HG03108 (cell line): ENCODE measurements at regions not wholly inside any gene's neighbourhood (a gene's known extent, or its start where the extent isn't known, plus 50 kb on each side); places are given as distances from the start of the nearest gene placed in this dataset.

Source experiments
- ATAC-seq: cut with Tn5 transposase; IDR thresholded peaks from one replicate; pipeline ENCODE4 v1.9.1; 2021; ENCODE audit warnings: moderate library complexity; ENCODE audit not compliant: unreplicated experiment

DNA sequence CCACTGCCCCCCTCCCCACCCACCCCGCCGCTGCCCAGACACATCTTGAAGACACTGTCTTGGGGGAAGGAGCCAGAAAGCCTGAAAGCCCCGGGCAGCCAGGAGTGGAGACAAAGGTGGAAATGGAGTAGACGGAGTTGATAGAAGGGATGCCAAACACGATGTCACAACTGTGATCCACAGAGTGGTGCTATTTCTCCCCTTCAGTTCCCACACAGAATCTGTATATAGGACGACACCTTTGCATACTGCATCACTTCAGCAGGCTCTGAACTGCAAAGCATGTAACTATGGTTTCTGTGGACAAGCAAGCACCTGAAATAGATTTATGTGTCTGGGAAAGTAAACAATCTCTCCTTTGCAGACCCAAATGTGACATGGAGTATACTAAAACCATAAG is 56.4 kb upstream of the F13A1 start:
- ATAC-seq = no peak

GRCh38 chr6:6377621-6378020 is 57.2 kb upstream of the F13A1 start:
- ATAC-seq = no peak

DNA sequence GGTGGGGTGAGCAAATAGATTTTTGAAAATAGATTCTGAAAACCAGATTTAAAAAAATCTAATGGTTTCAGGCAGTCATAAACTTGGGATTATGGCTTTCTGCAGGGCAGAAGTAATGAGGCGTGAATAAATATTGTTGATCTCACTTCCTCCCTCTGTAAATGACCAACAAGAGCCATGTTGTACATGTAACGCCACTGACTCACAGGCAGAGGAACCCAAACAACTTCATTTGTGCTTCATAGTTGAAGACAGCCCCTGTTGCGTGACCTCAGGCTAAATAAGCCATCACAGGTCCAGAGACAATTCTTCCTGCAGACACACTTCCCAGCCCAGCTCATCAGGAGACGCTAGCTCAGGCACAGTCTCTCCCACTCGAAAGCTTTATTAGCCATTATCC is 59.1 kb upstream of the F13A1 start:
- ATAC-seq = no peak

GRCh38 chr6:6384520-6384919 is 64.1 kb upstream of the F13A1 start:
- ATAC-seq = no peak

DNA sequence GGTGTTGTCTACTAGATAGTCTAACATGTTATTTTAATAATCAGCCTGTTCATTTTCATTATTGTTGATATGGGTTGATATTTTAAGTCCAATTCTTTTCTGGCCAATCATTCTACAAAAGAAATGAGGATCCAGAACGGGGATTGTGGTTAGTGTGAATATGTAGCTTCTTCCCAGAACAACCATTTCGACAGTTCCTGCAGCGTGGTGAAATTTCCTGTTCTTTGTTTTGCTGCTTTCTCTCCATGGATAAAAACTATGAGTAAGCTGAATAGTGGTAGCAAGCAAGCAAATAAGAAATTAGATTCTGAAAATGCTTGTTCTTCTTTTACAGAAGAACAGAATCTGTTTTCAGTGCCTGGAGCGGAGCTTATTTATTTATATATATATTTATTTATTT is 65.5 kb upstream of the F13A1 start:
- ATAC-seq = no peak

DNA sequence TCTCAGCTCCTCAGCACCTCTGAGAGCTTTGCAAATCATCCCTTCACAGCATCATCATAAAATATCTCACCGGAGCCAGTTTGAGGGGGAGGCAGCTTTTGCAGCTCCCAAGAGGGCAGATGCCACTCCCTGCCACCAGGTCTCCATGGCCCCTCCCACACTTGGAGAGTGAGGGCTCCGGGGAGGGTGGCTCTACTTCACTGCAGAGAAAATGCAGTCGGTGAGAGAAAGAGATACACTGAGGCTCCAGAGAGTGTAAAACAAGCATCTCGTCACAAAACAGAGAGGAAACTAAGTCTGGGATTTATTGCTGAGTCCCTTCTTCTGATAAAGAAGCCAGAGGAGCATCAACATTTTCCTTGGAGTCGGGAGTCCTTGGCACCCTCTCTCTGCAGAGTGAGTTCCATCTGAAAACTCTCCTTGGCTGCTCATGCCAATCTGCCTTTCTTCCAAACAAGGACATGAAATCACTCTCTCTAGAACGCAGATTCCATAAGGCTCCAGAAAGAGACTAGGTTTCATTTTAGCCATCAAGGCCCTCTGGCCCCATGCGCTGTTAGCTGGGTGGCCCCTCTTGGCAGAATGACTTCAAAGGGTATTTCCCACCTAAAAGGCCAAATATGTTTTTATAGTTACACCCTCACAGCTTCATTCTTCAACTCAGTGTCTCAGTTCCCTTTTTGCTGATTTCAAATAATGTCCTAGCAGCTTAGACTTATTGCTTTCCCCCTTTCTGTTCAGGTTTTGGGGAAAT is 70.6 kb upstream of the F13A1 start:
- peak; percentile 52 for ATAC-seq

DNA sequence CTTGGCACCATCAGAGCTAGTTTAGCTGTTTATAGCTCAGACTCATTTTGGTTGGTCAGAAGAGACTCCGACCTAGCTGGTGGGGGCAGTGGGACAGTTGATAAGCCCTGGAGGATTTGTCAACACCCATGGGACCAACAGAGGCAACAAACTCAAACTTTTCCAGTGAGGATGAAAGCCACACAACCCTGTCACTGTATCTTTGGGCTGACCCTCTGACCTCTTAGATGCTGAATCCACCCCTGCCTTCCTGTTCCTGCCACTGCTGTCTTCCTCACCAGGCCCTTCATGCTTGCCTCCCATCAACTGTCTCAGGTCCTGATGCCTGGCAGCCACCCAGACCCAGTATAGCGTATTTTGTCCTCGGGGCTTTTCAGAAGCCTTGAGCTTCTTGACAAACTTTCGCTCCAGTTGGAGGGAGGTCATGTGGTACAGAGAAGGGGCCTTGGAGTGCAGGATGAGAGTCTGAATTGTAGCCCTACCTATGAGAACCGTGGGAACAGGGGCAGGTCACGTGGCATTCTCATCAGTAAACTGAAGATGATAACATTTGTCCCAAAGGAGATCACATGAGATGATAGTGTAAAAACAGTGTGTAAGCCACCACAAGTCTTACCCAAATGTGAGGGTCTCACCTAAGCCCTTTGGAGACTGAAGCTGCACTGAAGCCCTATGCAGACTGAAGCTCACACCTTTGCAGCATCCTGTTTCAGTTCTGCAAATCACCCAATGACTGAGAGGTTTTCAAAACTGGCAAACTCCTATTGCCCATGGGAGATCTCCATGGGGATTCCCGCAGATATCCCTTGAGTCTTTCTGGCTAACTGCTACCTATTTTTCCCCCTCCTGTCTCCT is 72.0 kb upstream of the F13A1 start:
- ATAC-seq = peak; percentile 55

DNA sequence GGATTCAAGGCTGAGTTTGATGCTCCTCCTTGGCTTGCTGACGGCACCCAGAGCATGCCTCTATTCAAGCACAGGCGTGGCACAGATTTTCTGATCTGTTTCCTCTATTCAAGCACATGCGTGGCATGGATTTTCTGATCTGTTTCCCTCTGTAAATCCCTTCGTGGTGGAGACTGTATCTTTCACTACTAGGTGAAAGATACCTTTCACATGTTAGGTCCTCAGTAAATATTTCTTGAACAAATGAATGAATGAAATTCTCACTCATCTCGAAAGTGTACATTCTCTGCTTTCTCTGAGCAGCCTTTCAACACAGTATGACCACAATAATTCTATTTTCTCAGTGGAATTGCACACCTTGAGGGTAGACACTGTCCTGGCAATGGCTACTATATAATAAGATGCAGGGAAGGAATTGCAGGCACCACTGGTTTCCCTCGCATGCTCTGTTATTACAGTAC is 72.6 kb upstream of the F13A1 start:
- ATAC-seq = peak; percentile 0

GRCh38 chr6:6395581-6396197 is 75.2 kb upstream of the F13A1 start:
- no peak for ATAC-seq

DNA sequence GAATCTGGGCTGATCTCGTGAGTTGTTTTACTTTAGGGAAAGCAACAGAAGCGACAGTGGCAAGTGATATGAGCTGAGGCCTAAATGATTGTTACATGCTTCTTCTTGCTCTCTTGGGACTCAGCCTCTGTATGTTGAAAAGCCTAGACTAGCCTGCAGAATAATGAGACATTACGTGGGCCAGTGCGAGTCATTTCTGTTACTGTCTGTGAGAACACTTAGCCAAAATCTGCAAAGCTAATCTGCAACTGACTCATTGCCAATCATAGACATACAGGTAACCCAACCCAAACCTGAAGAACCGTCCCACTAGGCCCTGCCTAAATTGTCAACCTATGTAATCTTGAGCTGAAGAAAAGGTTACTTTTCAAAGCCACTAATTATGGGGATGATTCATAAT is 77.4 kb upstream of the F13A1 start:
- no peak for ATAC-seq

GRCh38 chr6:6399568-6399967 is 79.1 kb upstream of the F13A1 start:
- no peak for ATAC-seq

GRCh38 chr6:6401401-6401800 is 80.9 kb upstream of the F13A1 start:
- no peak for ATAC-seq

DNA sequence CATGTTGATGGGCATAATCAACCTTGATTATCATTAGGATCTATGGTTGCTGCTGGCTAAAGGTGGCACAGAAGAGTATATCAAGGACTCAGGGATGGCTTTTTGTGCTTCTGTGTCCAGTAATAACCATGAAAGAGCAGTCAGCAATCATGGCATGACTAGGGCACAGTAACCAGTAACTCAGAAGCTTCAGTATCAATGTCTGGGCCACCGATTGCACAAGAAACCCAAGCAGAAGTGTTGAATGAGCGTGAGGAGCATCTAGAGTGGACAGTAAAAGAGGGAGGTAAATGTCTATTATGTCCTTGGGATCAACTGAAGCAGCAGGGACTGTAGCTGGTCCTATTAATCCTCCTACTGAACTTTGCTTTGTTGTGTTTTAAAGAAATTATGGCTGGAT is 81.5 kb upstream of the F13A1 start:
- no peak for ATAC-seq

DNA sequence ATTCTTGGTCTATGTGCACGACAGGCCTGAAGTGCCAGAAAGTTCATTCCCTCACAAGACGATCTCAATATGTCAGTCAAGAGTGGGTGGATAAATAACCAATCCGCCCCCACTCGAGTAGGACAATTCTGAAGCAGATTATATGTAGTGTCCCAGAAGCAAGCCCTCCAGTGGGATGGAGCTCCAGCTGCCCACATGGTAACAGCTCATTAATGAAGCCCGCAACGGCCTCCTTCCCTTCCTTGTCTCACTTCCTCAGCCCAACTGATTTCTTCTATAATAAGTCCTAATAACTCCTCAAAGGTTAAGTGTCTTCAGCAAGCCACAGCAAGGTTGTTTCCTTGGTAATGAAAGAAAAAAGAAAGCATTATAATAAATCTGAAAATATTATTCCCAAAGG is 82.1 kb upstream of the F13A1 start:
- no peak for ATAC-seq

- ATAC-seq = no peak
Measured at GRCh38 chr6:6405031-6405430, 84.6 kb upstream of the F13A1 start.

DNA sequence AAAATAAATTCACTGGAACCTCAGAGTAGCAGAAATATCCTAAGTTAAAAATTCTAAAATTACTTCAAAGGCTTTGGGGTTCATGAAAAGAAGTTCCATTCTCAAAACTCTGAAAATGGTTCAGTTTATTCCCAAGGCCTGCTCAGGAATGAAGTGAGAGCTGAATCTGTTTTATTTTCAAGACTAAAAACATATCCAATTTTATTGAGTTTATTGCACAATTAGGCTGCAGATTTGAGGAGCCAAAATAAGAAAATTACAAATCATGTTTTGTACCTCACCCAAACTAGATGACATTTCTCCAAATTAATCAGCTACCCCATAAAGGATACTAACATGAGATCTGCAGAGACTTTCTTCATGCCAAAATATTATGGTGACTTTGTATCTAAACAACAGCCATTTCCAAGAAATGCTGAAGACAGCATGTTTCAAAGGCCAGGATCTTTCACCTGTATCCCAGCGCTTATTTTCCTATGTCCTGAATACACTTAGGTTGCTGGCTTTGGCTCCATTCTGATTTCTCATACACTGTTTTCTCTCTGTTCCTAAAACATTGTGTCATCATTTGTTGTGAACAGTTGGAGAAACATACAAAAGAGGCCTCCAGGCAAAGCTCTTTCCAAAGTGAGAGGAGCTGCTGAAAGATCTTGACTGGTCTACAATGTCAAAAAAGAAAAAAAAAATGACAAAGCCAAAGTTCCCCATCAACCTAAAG is 85.7 kb upstream of the F13A1 start:
- no peak for ATAC-seq

DNA sequence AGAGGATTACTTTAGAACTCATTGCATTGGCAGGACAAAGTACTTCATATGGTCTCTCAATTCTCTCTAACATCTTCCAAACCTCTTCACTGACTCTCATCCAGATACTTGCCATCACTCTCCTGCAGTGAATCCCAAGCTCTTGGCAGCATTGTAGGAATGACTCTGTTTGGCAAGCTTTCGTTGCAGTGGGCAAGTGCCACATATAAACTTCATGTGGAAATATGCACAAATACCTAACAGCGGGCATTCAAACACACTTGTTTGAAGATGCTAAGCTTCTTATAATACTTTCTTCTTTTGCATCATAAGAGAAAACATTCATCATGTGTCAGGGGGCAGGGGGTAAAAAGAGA is 86.2 kb upstream of the F13A1 start:
- ATAC-seq = no peak

- peak; percentile 95 for ATAC-seq
Measured at GRCh38 chr6:6407071-6407741, 86.7 kb upstream of the F13A1 start.

GRCh38 chr6:6409397-6410030 is 89.1 kb upstream of the F13A1 start:
- no peak for ATAC-seq

GRCh38 chr6:6411115-6411514 is 90.7 kb upstream of the F13A1 start:
- ATAC-seq = no peak
